Trophoblast cell (in vitro differentiated cells and primary cell): ENCODE measurements at regions not wholly inside any gene's neighbourhood (a gene's known extent, or its start where the extent isn't known, plus 50 kb on each side); places are given as distances from the start of the nearest gene placed in this dataset.

Experiments used
- DNase-seq, 2 donors: peaks; one replicate each; pipeline ENCODE4 v3.0.0-alpha.2; 2016
- H2AFZ ChIP-seq: 2 replicates; pipeline ENCODE4 v1.6.1; 2013; ENCODE audit warnings: low read length, moderate library complexity, mild to moderate bottlenecking; ENCODE audit not compliant: insufficient read depth, poor library complexity
- H2AK5ac ChIP-seq: 2 replicates; pipeline ENCODE4 v1.6.1; 2013; ENCODE audit warnings: mild to moderate bottlenecking, low read length
- H2BK120ac ChIP-seq: 2 replicates; pipeline ENCODE4 v1.6.1; 2013; ENCODE audit warnings: low read length, mild to moderate bottlenecking, moderate library complexity; ENCODE audit not compliant: insufficient read depth, poor library complexity
- H2BK12ac ChIP-seq: 2 replicates; pipeline ENCODE4 v1.6.1; 2013; ENCODE audit warnings: mild to moderate bottlenecking, low read length, moderate library complexity
- H2BK5ac ChIP-seq: 2 replicates; pipeline ENCODE4 v1.6.1; 2013; ENCODE audit warnings: low read length, low read depth, moderate library complexity, mild to moderate bottlenecking; ENCODE audit not compliant: poor library complexity
- H3K14ac ChIP-seq: 2 replicates; pipeline ENCODE4 v1.6.1; 2013; ENCODE audit warnings: mild to moderate bottlenecking, low read length
- H3K18ac ChIP-seq: 2 replicates; pipeline ENCODE4 v1.6.1; 2013; ENCODE audit warnings: mild to moderate bottlenecking, low read length
- H3K23ac ChIP-seq: 2 replicates; pipeline ENCODE4 v1.6.1; 2013; ENCODE audit warnings: low read length
- H3K27ac ChIP-seq: 2 replicates; pipeline ENCODE4 v1.5.1; 2013; ENCODE audit warnings: low read depth, mild to moderate bottlenecking, inconsistent platforms, low read length, moderate library complexity
- H3K27me3 ChIP-seq: 2 replicates; pipeline ENCODE4 v1.6.1; 2013; ENCODE audit warnings: inconsistent platforms, mild to moderate bottlenecking, low read length, moderate library complexity; ENCODE audit not compliant: insufficient read depth
- H3K36me3 ChIP-seq, 2 experiments: 1 replicate in 1 of 2; 2 replicates in 1 of 2; pipeline ENCODE4 v1.6.1; 2013; ENCODE audit warnings: low read length in 2 of 2, mild to moderate bottlenecking in 2 of 2, moderate library complexity in 1 of 2; ENCODE audit not compliant: insufficient read depth in 2 of 2, control insufficient read depth in 1 of 2
- H3K4ac ChIP-seq: 2 replicates; pipeline ENCODE4 v1.6.1; 2013; ENCODE audit warnings: low read depth, mild to moderate bottlenecking, low read length, moderate library complexity
- H3K4me1 ChIP-seq, 2 experiments: 1 replicate in 1 of 2; 2 replicates in 1 of 2; pipeline ENCODE4 v1.6.1; 2013; ENCODE audit warnings: low read length in 2 of 2, mild to moderate bottlenecking in 2 of 2, moderate library complexity in 1 of 2; ENCODE audit not compliant: insufficient read depth in 2 of 2, control insufficient read depth in 1 of 2
- H3K4me2 ChIP-seq: 2 replicates; pipeline ENCODE4 v1.6.1; 2013; ENCODE audit warnings: inconsistent platforms, mild to moderate bottlenecking, low read length, moderate library complexity
- H3K4me3 ChIP-seq: 2 replicates; pipeline ENCODE4 v1.5.1; 2013; ENCODE audit warnings: mild to moderate bottlenecking, low read depth, low read length, inconsistent platforms
- H3K79me1 ChIP-seq: one replicate; pipeline ENCODE4 v1.6.1; 2013; ENCODE audit warnings: low read length
- H3K79me2 ChIP-seq: 2 replicates; pipeline ENCODE4 v1.6.1; 2013; ENCODE audit warnings: low read length, mild to moderate bottlenecking; ENCODE audit not compliant: control insufficient read depth, insufficient read depth, poor library complexity
- H3K9ac ChIP-seq: 2 replicates; pipeline ENCODE4 v1.6.1; 2013; ENCODE audit warnings: mild to moderate bottlenecking, low read length
- H3K9me3 ChIP-seq: 2 replicates; pipeline ENCODE4 v1.6.1; 2013; ENCODE audit warnings: low read depth, mild to moderate bottlenecking, control low read depth, inconsistent platforms, low read length; ENCODE audit not compliant: insufficient read depth
- H4K12ac ChIP-seq: 2 replicates; pipeline ENCODE4 v1.6.1; 2013; ENCODE audit warnings: low read depth, mild to moderate bottlenecking, low read length, moderate library complexity
- H4K8ac ChIP-seq: 2 replicates; pipeline ENCODE4 v1.6.1; 2013; ENCODE audit warnings: low read depth, mild to moderate bottlenecking, low read length, moderate library complexity
- H4K91ac ChIP-seq: one replicate; pipeline ENCODE4 v1.6.1; 2013; ENCODE audit warnings: low read depth, mild to moderate bottlenecking, low read length, moderate library complexity
- WGBS: extraction: QIAGEN DNeasy Blood & Tissue Kit; methylation state at CpG from one replicate; pipeline ENCODE4 v1.1.7; 2013; ENCODE audit warnings: missing lambda C conversion rate; ENCODE audit not compliant: insufficient read length, insufficient coverage; ENCODE audit errors: extremely low coverage; 5-methylcytosine and 5-hydroxymethylcytosine counted together

GRCh38 chr1:29936031-29936544, 699.8 kb downstream of the PTPRU start:
- no peak overlapping the region for H3K18ac ChIP-seq
- H3K9me3 ChIP-seq: no peaks in the 10 kb centered on the region
- H2BK12ac ChIP-seq: no peak overlapping the region
- no peak overlapping the region for H2BK5ac ChIP-seq
- H3K14ac ChIP-seq: no peak overlapping the region
- H3K4me1 ChIP-seq: no peaks in the 10 kb centered on the region
- H3K4me3 ChIP-seq: no peak overlapping the region
- H3K4me2 ChIP-seq: no peak overlapping the region
- no peak overlapping the region for H3K9ac ChIP-seq
- H4K12ac ChIP-seq: no peak overlapping the region
- no peak overlapping the region for H2AFZ ChIP-seq
- no peaks in the 10 kb centered on the region for H3K27me3 ChIP-seq
- H3K27ac ChIP-seq: no peak overlapping the region
- no peaks in the 10 kb centered on the region for H3K79me1 ChIP-seq
- no peak overlapping the region for H3K23ac ChIP-seq
- H3K79me2 ChIP-seq: no peaks in the 10 kb centered on the region
- WGBS: no CpG with 5 or more reads among the region's 7 CpGs
- no peak for DNase-seq
- H3K4ac ChIP-seq: no peak overlapping the region
- H2BK120ac ChIP-seq: no peak overlapping the region
- no peaks in the 10 kb centered on the region for H3K36me3 ChIP-seq
- no peak overlapping the region for H4K91ac ChIP-seq
- H4K8ac ChIP-seq: no peak overlapping the region
- H2AK5ac ChIP-seq: no peak overlapping the region

DNA sequence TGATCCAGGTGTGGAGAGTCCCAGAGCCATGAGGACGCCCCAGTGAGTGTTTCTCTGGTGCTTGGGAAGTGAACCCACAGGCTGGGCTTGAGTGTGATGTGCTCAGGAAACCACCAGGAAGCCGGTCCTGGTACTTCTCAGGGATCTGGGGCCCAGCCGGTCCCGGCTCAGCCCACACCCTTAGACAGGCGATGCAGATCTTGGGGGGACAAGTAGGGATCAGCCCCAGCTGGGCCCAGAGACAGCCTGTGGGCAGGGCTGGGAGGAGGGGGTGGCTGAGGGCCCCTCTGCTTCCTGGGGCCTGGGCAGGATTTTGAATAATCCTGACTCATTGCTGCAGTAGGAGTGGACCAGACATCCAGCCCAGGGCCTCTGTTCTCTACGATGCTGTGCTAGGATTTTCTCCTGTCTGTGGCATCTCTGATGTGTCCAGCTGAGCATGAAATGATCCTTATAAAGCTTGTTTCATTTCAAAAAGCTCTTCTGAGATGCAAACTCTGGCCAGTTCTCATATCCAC, 698.0 kb downstream of the PTPRU start:
- H3K23ac ChIP-seq: no peak overlapping the region
- no peak overlapping the region for H3K14ac ChIP-seq
- H3K9me3 ChIP-seq: no peaks in the 10 kb centered on the region
- DNase-seq: no peak
- H4K8ac ChIP-seq: no peak overlapping the region
- H3K4me2 ChIP-seq: no peak overlapping the region
- no peak overlapping the region for H3K18ac ChIP-seq
- no peak overlapping the region for H4K12ac ChIP-seq
- H3K79me1 ChIP-seq: no peaks in the 10 kb centered on the region
- no peaks in the 10 kb centered on the region for H3K36me3 ChIP-seq
- no peak overlapping the region for H4K91ac ChIP-seq
- H3K27ac ChIP-seq: no peak overlapping the region
- no peaks in the 10 kb centered on the region for H3K4me1 ChIP-seq
- no peak overlapping the region for H2AK5ac ChIP-seq
- H3K4ac ChIP-seq: no peak overlapping the region
- no peak overlapping the region for H3K9ac ChIP-seq
- no peak overlapping the region for H2AFZ ChIP-seq
- H2BK120ac ChIP-seq: no peak overlapping the region
- no peaks in the 10 kb centered on the region for H3K27me3 ChIP-seq
- no peak overlapping the region for H2BK5ac ChIP-seq
- H3K79me2 ChIP-seq: no peaks in the 10 kb centered on the region
- no peak overlapping the region for H2BK12ac ChIP-seq
- no peak overlapping the region for H3K4me3 ChIP-seq
- WGBS: no CpG with 5 or more reads among the region's 6 CpGs

- Histone ChIP-seq H3K27ac (no peak overlapping the region), H4K91ac (no peak overlapping the region), H2BK5ac (no peak overlapping the region), H3K79me1 (no peaks in the 10 kb centered on the region), H3K9ac (no peak overlapping the region), H4K12ac (no peak overlapping the region), H2AFZ (no peak overlapping the region), H2BK12ac (no peak overlapping the region), H3K36me3 (no peaks in the 10 kb centered on the region), H2BK120ac (no peak overlapping the region), H3K4ac (no peak overlapping the region), H3K23ac (no peak overlapping the region), H3K79me2 (no peaks in the 10 kb centered on the region), H3K18ac (no peak overlapping the region), H3K4me1 (no peaks in the 10 kb centered on the region), H3K4me3 (no peak overlapping the region), H4K8ac (no peak overlapping the region), H3K27me3 (no peaks in the 10 kb centered on the region), H2AK5ac (no peak overlapping the region), H3K9me3 (no peaks in the 10 kb centered on the region), H3K14ac (no peak overlapping the region), H3K4me2 (no peak overlapping the region)
- DNase-seq: no peak
- no CpG with 5 or more reads among the region's 4 CpGs for WGBS
These were observed 696.7 kb downstream of the PTPRU start for GRCh38 chr1:29933067-29933466.

DNA sequence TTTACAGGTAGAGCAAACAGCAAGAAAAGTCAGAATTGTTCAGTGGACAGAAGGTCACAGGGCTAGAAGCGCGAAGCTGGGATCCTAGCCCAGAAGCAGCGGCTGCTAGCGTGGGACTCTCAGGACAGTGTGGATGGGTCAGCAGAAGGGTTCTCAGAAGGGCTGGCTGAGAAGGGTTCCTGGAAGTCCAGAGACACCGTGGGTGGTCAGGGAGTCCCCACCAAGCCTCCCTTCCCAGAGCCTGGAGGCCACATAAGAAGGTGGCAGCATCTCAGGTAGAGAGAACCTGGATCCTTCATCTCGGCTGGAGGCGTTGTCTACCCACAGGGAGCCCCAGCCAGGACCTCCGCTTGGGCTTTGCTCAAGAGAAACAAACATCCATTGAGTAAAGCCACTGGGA, 696.3 kb downstream of the PTPRU start:
- H3K27me3 ChIP-seq: no peaks in the 10 kb centered on the region

More for the DNA sequence above, 696.3 kb downstream of the PTPRU start:
- Histone ChIP-seq H4K12ac (no peak overlapping the region), H3K18ac (no peak overlapping the region), H3K27ac (no peak overlapping the region), H3K4me3 (no peak overlapping the region), H3K23ac (no peak overlapping the region), H3K79me1 (no peaks in the 10 kb centered on the region), H3K4ac (no peak overlapping the region), H4K8ac (no peak overlapping the region), H3K4me1 (no peaks in the 10 kb centered on the region), H2AK5ac (no peak overlapping the region), H3K9me3 (no peaks in the 10 kb centered on the region), H2BK120ac (no peak overlapping the region), H2BK5ac (no peak overlapping the region), H3K36me3 (no peaks in the 10 kb centered on the region), H3K9ac (no peak overlapping the region), H3K79me2 (no peaks in the 10 kb centered on the region), H3K14ac (no peak overlapping the region), H3K4me2 (no peak overlapping the region), H4K91ac (no peak overlapping the region), H2AFZ (no peak overlapping the region), H2BK12ac (no peak overlapping the region)
- DNase-seq: no peak
- WGBS: no CpG with 5 or more reads among the region's 8 CpGs
